Activated naive CD4-positive, alpha-beta T cell treated with anti-CD3 and anti-CD28 coated beads, Interleukin-2, amount 50 U/mL, for 24 hours (primary cell): ENCODE measurements at regions not wholly inside any gene's neighbourhood (a gene's known extent, or its start where the extent isn't known, plus 50 kb on each side); places are given as distances from the start of the nearest gene placed in this dataset.

Source experiments
- H3K27ac Mint-ChIP-seq: one replicate; pipeline ENCODE4 v1.8.0; 2021; ENCODE audit warnings: mild to moderate bottlenecking, mixed read lengths
- H3K27me3 Mint-ChIP-seq: one replicate; pipeline ENCODE4 v1.8.0; 2021; ENCODE audit warnings: mixed read lengths
- H3K36me3 Mint-ChIP-seq: one replicate; pipeline ENCODE4 v1.8.0; 2021; ENCODE audit warnings: mixed read lengths
- H3K4me1 Mint-ChIP-seq: one replicate; pipeline ENCODE4 v1.8.0; 2021; ENCODE audit warnings: mixed read lengths
- H3K4me3 Mint-ChIP-seq: one replicate; pipeline ENCODE4 v1.8.0; 2021; ENCODE audit warnings: mild to moderate bottlenecking, mixed read lengths
- H3K9me3 Mint-ChIP-seq: one replicate; pipeline ENCODE4 v1.8.0; 2021; ENCODE audit warnings: mixed read lengths

DNA sequence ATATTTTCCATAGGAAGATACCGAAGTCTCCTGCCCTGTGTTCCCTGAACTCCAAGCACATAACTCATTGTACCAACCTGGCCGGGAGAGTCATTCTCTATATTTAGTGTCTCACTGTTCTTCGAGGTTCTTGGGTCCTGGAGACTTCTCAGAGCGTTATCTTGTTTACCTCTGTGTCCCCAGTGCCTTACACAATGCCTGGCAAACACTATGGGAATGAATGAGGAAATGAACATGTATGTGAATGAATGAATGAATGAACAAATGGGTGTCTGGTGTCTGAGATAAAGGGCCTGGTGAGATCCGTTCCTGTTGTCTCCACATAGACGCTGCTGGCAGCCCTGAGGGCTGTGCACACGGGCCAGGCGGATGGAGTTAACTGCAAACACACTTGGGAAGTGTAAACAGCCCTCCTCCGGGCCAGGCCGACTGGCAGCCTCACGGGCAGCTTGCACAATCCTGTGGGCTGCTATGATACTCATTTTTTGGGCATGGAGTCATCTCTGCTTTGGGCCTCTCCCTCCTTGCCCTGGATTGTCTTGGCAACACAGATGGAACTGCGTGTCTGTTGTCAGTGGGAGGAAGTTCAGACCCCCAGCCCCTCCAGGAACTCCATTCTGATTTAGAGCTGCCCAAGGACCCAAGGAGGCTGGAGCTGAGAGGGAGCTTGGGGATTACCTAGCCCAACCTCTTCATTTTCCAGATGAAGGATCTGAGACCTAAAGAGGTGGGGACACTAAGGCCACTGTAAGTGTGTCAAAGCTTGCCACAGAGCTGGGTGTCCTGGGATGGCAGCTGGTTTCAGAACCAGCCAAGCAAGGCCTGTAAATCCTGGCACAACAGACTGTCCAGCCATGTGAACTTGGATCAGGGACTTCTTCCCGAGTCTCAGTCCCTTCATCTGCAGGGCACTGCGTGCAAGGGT is 124.4 kb downstream of the INHBB start:
- H3K4me3 Mint-ChIP-seq, result no peak overlapping the region
- H3K27ac Mint-ChIP-seq, result no peak overlapping the region
- H3K36me3 Mint-ChIP-seq, result no peaks in the 10 kb centered on the region
- H3K4me1 Mint-ChIP-seq, result no peaks in the 10 kb centered on the region
- H3K27me3 Mint-ChIP-seq, result no peaks in the 10 kb centered on the region
- H3K9me3 Mint-ChIP-seq, result no peaks in the 10 kb centered on the region

DNA sequence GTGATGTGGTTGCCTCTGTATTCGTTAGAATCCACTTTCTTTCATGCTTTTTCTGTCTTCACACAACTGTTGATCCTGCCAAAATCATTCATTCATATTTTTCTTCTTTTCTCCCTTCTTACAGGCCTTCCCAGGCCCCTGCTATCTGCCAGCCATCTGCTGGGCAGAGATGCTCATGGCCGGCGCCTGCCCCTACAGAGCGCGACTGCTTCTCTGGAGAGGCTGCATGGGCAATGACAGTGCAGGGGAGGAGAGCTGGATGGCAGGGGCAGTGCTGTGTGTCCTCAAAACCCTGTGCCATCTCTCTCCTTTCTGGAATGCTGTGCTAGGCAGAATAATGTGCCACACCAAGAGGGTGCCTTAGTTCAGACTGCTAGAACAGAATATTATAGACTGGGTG is 125.2 kb downstream of the INHBB start:
- no peaks in the 10 kb centered on the region for H3K9me3 Mint-ChIP-seq
- H3K36me3 Mint-ChIP-seq, result no peaks in the 10 kb centered on the region
- H3K4me1 Mint-ChIP-seq, result no peaks in the 10 kb centered on the region
- H3K27me3 Mint-ChIP-seq, result no peaks in the 10 kb centered on the region
- H3K4me3 Mint-ChIP-seq, result no peak overlapping the region
- no peak overlapping the region for H3K27ac Mint-ChIP-seq

DNA sequence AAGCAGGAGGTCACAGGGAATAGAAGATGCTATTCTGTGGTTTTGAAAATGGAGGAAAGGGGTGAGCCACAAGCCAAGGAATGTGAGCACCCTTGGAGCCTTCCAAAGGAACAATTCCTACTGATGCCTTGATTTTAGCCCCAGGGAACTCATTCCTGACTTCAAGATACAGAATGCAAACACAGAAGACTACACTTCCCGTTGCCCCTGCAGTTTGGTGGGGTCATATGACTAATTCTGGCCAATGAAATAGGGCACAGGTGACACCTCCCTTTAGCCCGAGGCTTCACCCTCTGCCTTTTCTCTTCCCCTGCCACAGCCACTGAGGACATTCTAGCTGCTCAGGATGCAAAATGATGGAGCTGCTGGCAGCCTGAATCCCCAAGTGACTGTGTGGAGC is 126.1 kb downstream of the INHBB start:
- no peaks in the 10 kb centered on the region for H3K36me3 Mint-ChIP-seq
- H3K4me1 Mint-ChIP-seq, result no peaks in the 10 kb centered on the region
- H3K27me3 Mint-ChIP-seq, result no peaks in the 10 kb centered on the region
- H3K27ac Mint-ChIP-seq, result no peak overlapping the region
- H3K9me3 Mint-ChIP-seq, result no peaks in the 10 kb centered on the region
- H3K4me3 Mint-ChIP-seq, result no peak overlapping the region

DNA sequence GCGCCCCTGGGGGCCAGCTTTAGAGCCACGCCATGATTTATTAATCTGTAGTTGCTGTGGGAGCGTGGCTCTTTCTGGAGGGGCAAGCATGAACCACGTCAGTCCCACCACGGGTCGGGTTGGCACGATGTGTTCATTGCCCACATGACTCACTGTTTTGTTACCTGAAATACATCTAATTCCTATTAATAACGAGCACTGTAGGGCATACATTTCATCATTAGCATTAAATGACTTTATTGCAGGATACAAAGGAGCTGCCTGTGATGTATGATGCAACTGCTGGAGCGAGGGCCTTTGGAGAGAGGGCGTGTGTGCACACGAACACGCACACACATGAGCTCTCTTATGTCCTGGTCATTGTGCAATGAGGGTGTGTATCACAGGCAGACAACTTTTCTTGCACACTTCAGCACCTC is 127.0 kb downstream of the INHBB start:
- no peak overlapping the region for H3K27ac Mint-ChIP-seq
- H3K36me3 Mint-ChIP-seq, result no peaks in the 10 kb centered on the region
- H3K9me3 Mint-ChIP-seq, result no peaks in the 10 kb centered on the region
- H3K4me1 Mint-ChIP-seq, result no peaks in the 10 kb centered on the region
- H3K4me3 Mint-ChIP-seq, result no peak overlapping the region
- H3K27me3 Mint-ChIP-seq, result peaks cover 1% of the 10 kb centered on the region

DNA sequence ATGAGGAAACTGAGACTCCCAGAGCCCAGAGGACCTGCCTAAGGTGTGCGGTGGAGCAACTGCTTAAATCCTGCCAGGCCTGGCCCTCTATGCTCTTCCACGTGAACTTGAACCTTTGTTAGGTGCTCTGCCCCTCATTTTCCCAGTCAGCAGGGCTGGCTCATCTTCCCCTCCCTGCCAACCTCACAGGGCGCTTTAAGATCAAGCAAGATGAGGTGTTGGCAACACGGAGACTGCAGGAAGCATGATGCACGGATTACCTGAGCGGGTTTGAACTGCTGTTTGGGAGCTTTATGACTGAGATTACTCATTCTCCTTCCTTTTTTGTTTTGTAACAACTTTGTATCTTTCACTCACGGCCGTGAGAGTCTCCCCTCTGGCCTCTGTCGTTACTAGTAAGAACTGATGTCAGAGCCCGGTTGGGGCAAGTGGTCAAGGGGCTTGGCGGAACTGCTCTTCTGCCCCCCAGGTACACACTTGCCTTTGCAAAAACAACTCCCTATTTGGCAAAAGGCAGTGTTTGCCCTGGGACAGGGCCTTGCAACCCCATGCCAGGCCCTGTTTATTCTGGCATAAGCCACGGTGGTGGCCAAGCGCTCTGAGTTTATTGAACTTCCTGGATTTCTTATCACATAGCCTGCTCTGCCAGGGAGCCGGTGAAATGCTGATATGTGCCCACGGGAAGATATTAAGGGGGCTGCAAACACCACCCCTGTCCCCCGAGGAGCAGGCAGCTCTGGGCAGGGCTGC is 127.8 kb downstream of the INHBB start:
- no peak overlapping the region for H3K4me3 Mint-ChIP-seq
- no peaks in the 10 kb centered on the region for H3K4me1 Mint-ChIP-seq
- H3K9me3 Mint-ChIP-seq, result no peaks in the 10 kb centered on the region
- H3K36me3 Mint-ChIP-seq, result no peaks in the 10 kb centered on the region
- H3K27ac Mint-ChIP-seq, result no peak overlapping the region
- peaks cover 1% of the 10 kb centered on the region for H3K27me3 Mint-ChIP-seq

DNA sequence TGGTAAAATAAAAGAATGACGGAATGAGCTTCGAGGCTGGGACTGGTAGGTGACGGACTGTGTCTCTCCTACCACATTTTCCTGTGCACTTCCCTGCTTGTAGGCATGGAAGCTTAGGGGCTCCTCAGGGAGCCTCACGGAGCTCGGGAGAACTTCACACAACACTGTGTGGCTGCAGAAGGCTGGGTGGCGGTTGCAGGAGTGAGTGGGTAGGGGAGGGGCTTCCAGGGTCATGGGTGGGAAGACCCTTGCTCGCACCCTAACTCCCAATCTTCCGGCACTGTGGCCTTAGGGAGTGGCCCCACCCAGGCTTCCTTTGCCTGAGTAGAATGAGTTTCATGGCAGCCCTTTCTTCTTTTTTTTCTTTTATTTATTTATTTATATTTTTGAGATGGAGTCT is 128.6 kb downstream of the INHBB start:
- Mint-ChIP-seq H3K27me3 (peaks cover 1% of the 10 kb centered on the region), H3K4me3 (no peak overlapping the region), H3K9me3 (no peaks in the 10 kb centered on the region), H3K27ac (no peak overlapping the region), H3K4me1 (no peaks in the 10 kb centered on the region), H3K36me3 (no peaks in the 10 kb centered on the region)

DNA sequence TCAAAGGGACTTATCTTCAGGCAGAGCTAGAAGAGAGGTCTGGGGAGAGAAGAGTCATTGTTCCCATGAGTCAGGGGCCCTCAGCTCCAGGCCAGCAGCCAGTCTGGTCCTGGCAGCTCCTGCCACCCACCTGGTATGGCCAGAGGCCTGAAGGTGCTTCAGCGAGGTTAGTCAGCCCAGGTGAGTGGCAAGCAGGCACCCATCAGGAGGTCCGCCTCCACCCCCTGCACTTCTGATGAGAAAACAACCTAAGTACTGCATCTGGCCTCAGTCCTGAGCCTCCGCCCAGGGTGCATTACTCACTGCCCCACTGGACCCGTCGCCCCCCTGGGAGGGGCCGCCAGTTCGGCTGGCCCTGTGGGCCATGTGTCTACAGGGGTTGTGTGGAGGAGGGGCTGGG is 130.2 kb downstream of the INHBB start:
- Mint-ChIP-seq H3K9me3 (no peaks in the 10 kb centered on the region), H3K27ac (no peak overlapping the region), H3K4me3 (no peak overlapping the region), H3K27me3 (peaks cover 1% of the 10 kb centered on the region), H3K36me3 (no peaks in the 10 kb centered on the region), H3K4me1 (no peaks in the 10 kb centered on the region)

DNA sequence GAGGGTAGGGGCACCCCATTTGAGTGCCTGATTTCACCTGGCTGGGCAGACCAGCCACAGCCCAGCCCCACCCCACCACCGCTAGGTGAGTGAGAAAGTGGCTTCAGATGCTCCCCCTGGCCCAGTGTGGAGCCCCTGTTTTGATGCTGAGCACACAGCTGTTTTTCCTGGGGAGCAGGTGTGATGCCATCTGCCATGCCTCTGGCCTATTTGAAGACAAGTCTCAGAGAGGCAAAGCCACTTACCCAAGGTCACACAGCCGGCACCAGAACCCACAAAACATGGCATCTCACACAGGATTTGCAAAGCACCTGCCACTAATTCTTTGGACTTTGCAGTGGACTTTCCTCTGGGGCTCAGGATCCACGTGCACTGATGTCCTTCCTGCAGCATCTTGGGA is 131.3 kb downstream of the INHBB start:
- no peak overlapping the region for H3K27ac Mint-ChIP-seq
- peaks cover 1% of the 10 kb centered on the region for H3K27me3 Mint-ChIP-seq
- no peaks in the 10 kb centered on the region for H3K9me3 Mint-ChIP-seq
- no peak overlapping the region for H3K4me3 Mint-ChIP-seq
- no peaks in the 10 kb centered on the region for H3K36me3 Mint-ChIP-seq
- H3K4me1 Mint-ChIP-seq, result no peaks in the 10 kb centered on the region

DNA sequence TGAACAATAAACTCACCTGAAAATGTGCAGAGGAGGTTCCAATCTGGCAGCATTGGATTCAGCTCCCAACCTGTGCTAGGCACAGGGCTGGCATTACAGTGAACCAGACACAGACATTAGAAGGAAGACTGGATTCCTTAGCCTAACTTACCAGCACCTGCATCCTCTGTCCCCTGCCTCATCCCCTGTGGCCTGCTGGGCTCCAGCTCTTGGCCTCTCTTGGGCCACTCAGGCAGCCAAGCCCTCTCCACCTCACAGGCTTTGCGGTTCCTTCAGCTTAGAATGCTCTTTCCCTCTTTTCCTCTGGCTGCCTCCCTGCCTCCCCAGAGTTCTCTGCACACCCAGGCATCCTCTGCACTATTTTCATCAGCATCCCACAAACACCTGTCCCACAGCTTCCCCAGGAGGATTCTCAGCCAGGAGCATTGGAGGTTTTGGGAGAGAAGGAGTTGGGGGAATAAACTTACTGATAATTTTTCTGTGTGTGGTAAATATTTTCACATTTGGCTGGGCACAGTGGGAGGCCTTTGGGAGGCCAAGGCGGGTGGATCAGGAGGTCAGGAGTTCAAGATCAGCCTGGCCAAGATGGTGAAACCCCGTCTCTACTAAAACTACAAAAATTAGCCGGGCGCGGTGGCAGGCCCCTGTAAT is 132.0 kb downstream of the INHBB start:
- Mint-ChIP-seq H3K36me3 (no peaks in the 10 kb centered on the region), H3K9me3 (no peaks in the 10 kb centered on the region), H3K4me1 (no peaks in the 10 kb centered on the region), H3K27me3 (peaks cover 1% of the 10 kb centered on the region), H3K4me3 (no peak overlapping the region), H3K27ac (no peak overlapping the region)

DNA sequence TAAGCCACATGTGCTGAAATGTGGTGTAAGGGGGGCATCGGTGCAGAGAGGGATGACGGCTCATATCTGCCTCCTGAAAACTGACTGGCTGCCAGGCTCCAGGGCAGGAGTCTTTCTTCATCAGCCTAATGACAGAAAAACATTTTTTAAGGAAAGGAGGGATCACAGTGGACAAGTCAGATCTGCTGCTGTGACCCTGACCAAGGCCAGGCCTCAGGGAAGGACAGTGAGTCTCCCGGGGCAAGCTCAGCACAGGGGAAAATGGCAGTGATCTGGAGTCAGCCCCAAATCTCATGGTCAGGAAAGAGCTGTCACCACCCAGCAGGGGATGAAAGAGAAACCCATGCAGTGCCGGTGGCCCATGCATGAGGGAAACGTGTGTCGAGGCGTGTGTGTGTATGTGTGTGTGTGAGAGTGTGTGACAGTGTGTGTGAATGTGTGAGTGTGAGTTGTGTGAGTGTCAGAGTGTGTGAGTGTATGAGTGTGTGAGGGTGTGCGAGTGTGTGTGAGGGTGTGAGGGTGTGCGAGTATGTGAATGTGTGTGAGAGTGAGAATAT is 134.5 kb downstream of the INHBB start:
- H3K27me3 Mint-ChIP-seq, result peaks cover 1% of the 10 kb centered on the region
- no peaks in the 10 kb centered on the region for H3K9me3 Mint-ChIP-seq
- no peaks in the 10 kb centered on the region for H3K4me1 Mint-ChIP-seq
- H3K4me3 Mint-ChIP-seq, result no peak overlapping the region
- no peaks in the 10 kb centered on the region for H3K36me3 Mint-ChIP-seq
- H3K27ac Mint-ChIP-seq, result no peak overlapping the region

DNA sequence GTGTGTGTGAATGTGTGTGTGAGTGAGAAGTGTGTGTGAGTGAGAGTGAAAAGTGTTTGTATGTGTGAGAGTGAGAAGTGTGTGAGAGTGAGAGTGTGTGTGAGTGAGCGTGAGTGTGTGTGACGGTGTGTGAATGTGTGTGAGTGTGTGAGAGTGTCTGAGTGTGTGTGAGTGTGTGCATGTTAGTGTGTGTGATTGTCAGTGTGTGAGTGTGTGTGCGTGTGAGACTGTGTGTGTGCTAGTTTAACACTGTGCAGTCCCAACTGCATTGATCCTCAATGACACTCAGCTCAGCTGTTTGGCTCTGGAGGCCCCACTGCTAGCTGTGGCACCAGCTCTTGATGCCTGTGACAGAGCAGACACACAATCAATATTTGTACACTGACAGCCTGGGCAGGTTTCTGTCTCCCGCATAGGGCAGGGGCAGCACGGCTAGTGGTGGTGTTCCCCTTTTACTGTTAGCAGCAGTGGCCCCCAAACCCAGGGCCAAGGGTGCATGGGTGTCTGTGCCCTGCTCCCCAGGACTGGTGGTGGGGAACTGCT is 135.0 kb downstream of the INHBB start:
- Mint-ChIP-seq H3K9me3 (no peaks in the 10 kb centered on the region), H3K4me1 (no peaks in the 10 kb centered on the region), H3K27ac (no peak overlapping the region), H3K36me3 (no peaks in the 10 kb centered on the region), H3K27me3 (peaks cover 1% of the 10 kb centered on the region), H3K4me3 (no peak overlapping the region)

DNA sequence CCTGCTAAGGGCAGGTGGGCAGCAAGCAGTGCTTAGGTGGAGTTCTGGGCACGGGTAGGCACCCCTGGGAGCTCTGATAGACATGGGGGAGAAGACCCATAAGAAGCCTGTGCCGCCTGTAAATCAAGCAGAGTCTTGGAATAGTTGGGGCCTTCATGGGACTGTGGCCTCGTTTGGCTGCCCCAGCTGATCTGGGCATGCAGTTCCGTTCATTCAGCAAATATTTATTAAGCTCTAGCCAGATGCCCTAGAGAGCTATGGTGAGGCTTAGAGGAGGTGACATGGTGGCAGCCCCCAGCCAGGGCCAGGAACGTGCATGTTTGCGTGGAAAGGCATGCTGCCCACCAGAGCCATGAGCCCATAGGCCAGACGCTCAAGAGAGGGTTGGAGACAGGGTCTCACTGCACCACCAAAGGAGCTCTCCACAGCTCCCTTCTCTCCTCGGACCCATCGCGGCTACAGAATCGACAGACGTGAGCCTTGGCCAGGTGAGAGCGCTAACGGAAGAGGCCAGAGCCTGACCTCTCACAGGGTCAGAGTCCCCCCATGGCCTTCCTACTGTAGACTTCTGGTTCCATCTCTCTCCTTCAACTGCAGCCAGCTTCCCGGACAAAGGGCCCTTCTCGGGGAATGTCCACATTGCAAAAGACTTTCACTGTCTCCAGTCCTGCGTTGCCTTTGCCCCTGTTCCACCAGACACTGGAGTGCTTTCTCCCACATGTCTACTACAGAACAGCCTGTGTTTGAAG is 135.7 kb downstream of the INHBB start:
- H3K4me3 Mint-ChIP-seq, result no peak overlapping the region
- H3K4me1 Mint-ChIP-seq, result no peaks in the 10 kb centered on the region
- H3K9me3 Mint-ChIP-seq, result no peaks in the 10 kb centered on the region
- no peaks in the 10 kb centered on the region for H3K36me3 Mint-ChIP-seq
- peaks cover 1% of the 10 kb centered on the region for H3K27me3 Mint-ChIP-seq
- no peak overlapping the region for H3K27ac Mint-ChIP-seq

DNA sequence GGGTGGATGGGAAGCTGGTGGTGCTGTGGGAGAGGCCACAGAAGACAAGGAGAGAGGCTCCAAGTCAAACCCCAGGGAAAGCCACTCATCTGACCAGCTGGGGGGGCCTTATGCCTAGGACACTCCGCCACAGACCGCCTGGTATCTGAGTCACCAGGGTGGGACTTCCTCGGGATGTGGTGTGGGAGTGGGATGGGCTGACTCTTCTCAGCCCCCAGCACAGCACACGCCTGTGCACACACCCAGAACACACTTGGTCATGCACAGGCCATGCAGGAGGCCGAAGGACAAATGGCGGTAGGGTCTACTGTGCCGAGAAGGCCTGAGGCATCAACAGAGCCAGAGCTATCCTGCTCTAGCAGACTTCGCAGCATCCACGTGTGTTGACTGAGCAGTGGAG is 136.4 kb downstream of the INHBB start:
- H3K36me3 Mint-ChIP-seq, result no peaks in the 10 kb centered on the region
- H3K9me3 Mint-ChIP-seq, result no peaks in the 10 kb centered on the region
- no peak overlapping the region for H3K27ac Mint-ChIP-seq
- peaks cover 1% of the 10 kb centered on the region for H3K27me3 Mint-ChIP-seq
- H3K4me1 Mint-ChIP-seq, result no peaks in the 10 kb centered on the region
- no peak overlapping the region for H3K4me3 Mint-ChIP-seq

DNA sequence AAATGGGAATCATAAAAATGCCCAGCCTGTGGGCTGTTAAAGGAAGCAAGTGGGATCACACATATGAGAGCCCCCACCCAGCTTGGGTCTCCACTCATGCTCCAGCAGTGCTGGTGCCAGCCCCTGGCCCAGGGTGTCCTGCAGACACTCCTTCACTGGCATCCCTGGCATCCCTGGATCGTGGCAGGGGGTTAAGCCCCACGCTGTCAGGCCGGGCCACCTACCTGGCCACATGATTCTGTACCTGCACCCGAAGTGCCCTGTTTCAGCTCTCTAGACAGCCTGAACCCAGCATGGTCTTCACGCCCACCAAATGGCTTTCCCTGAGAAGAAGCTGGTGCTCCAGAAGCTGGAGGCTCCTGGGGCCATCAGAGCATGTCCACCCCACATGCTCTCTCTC is 137.4 kb downstream of the INHBB start:
- Mint-ChIP-seq H3K27ac (no peak overlapping the region), H3K27me3 (no peaks in the 10 kb centered on the region), H3K4me1 (no peaks in the 10 kb centered on the region), H3K9me3 (no peaks in the 10 kb centered on the region), H3K36me3 (no peaks in the 10 kb centered on the region), H3K4me3 (no peak overlapping the region)

DNA sequence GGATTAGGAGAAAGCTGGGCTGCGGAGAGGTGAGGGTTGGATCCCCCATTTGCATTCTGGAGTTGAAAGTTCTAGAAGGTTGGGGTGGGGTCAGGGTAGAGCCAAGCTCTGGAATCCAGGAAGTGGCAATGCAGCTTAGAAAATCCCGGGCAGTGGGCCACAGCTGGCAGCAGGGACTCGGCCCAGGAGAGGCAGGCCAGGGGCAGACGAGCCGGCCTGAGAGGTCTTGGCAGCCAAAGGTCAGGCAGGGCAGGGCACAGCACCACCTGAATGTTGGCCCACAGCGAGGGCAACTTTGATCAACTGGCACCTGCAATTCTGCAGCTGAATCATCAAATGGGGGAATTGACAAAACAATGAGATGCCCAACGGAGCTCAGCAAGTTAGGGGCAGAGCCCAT is 139.2 kb downstream of the INHBB start:
- H3K4me3 Mint-ChIP-seq, result no peak overlapping the region
- no peaks in the 10 kb centered on the region for H3K27me3 Mint-ChIP-seq
- H3K27ac Mint-ChIP-seq, result no peak overlapping the region
- no peaks in the 10 kb centered on the region for H3K36me3 Mint-ChIP-seq
- H3K4me1 Mint-ChIP-seq, result no peaks in the 10 kb centered on the region
- H3K9me3 Mint-ChIP-seq, result no peaks in the 10 kb centered on the region
